Spleen (tissue), 11 donors: ENCODE measurements at regions not wholly inside any gene's neighbourhood (a gene's known extent, or its start where the extent isn't known, plus 50 kb on each side); places are given as distances from the start of the nearest gene placed in this dataset.
A peak's percentile ranks its signal among the peaks of the same experiment; 100 is the strongest.

Source experiments
- DNase-seq: peaks from one replicate; pipeline ENCODE4 v3.0.0-alpha.2; 2020
- H3K27ac ChIP-seq, 8 donors: fragments of 200-600 bp; sonication (generic) in 7 of 8; 1 replicate in 4 of 8; 2 replicates in 4 of 8; pipeline versions ENCODE4 v1.5.0 to v1.8.0; 2016 to 2021; ENCODE audit warnings: inconsistent platforms in 4 of 8, mild to moderate bottlenecking in 4 of 8, moderate library complexity in 1 of 8
- H3K27me3 ChIP-seq, 7 donors: fragments of 200-600 bp; sonication (generic) in 6 of 7; replicated peaks in 1 of 7; 1 replicate in 4 of 7; 2 replicates in 3 of 7; pipeline versions ENCODE4 v1.5.0 to v1.8.0; 2016 to 2021; ENCODE audit warnings: inconsistent platforms in 3 of 7, mild to moderate bottlenecking in 1 of 7
- H3K36me3 ChIP-seq, 6 donors: fragments of 200-600 bp; sonication (generic) in 5 of 6; 1 replicate in 4 of 6; 2 replicates in 2 of 6; pipeline versions ENCODE4 v1.5.0 to v1.8.0; 2016 to 2021; ENCODE audit warnings: inconsistent platforms in 2 of 6
- H3K4me1 ChIP-seq, 6 donors: fragments of 200-600 bp; sonication (generic) in 5 of 6; 1 replicate in 3 of 6; 2 replicates in 3 of 6; pipeline versions ENCODE4 v1.5.0 to v1.8.0; 2016 to 2021; ENCODE audit warnings: inconsistent platforms in 3 of 6
- H3K4me3 ChIP-seq, 8 donors: fragments of 200-600 bp; sonication (generic) in 7 of 8; 1 replicate in 4 of 8; 2 replicates in 4 of 8; pipeline versions ENCODE4 v1.5.0 to v1.8.0; 2016 to 2021; ENCODE audit warnings: inconsistent platforms in 4 of 8, mild to moderate bottlenecking in 4 of 8, moderate library complexity in 2 of 8
- H3K9me3 ChIP-seq, 8 donors: fragments of 200-600 bp; sonication (generic) in 7 of 8; 1 replicate in 4 of 8; 2 replicates in 4 of 8; pipeline versions ENCODE4 v1.5.0 to v1.8.0; 2016 to 2021; ENCODE audit warnings: inconsistent platforms in 4 of 8
- POLR2A ChIP-seq, 3 donors: fragments of 450-650 bp; IDR thresholded peaks; one replicate each; pipeline ENCODE4 v1.5.1; 2017; ENCODE audit warnings: antibody characterized with exemption in 3 of 3, mild to moderate bottlenecking in 1 of 3
- POLR2AphosphoS5 ChIP-seq, 3 donors: sonication (generic); formaldehyde crosslinking; IDR thresholded peaks; one replicate each; pipeline ENCODE4 v1.5.1; 2017; ENCODE audit warnings: antibody characterized with exemption in 3 of 3
- WGBS, 5 donors: extraction: QIAGEN DNeasy Blood & Tissue Kit in 3 of 5; methylation state at CpG; one replicate each; pipeline versions ENCODE4 v1.1.5 to v1.1.7; 2013 to 2018; 5-methylcytosine and 5-hydroxymethylcytosine counted together
- intact Hi-C: fragments of 100-400 bp; cut with DNase I; formaldehyde crosslinking; loops from one replicate; pipeline ENCODE4 v1.15.0; 2023; ENCODE audit warnings: low total_unique reads
- TF ChIP-seq, protein P1 (sequence below), 11 experiments: fragments of 200-600 bp in 7 of 11; fragments of 450-650 bp in 4 of 11; sonication (generic) in 4 of 11; IDR thresholded peaks in 8 of 11; conservative IDR thresholded peaks in 3 of 11; 1 replicate in 7 of 11; 2 replicates in 4 of 11; pipeline versions ENCODE4 v1.4.0 to v1.8.0; 2016 to 2021; ENCODE audit warnings: antibody characterized with exemption in 11 of 11, inconsistent platforms in 4 of 11, mild to moderate bottlenecking in 1 of 11
- donor health status: healthy with polysubstance abuse.
- donor health status: DM: no; HTN: no; CAD: no; lungs with moderate emphysema.
- donor health status: DM: no; HTN: no; CAD: no.
- donor health status: Bipolar disorder and iron deficiency.
- donor health status: healthy.
- donor health status: DM: no; HTN: no; CAD: no.
- donor health status: DM: yes; HTN: yes; CAD: no.

DNA sequence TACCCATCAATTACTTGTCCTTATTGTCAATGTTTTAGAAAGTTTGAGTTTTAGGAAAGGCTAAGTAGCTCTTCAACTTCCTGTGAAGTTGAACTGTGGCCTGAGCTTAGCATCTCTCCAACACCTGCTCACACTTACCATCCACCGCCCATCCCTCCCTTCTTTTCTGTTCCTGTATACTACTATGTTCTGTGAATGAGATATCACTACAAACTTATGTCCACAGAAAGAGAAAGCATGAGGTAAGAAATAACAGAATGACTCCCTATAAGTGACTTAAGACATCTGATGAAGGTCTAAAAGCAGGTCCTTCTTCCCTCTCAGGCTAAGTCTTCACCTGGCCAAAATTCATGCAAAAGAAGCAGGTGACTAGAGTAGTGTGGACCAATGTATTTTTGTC lies 246.3 kb upstream of the PREP start:
- Histone ChIP-seq H3K27ac (peak overlapping the region in 2 of 8 donors; percentile 62 to 81), H3K36me3 (no peaks in the 10 kb centered on the region), H3K4me3 (no peak overlapping the region), H3K4me1 (peaks cover 0 to 26% (median 8%) of the 10 kb centered on the region in 6 donors), H3K27me3 (no peaks in the 10 kb centered on the region), H3K9me3 (no peaks in the 10 kb centered on the region)
- DNase-seq, result no peak
- intact Hi-C loops, result no loop called here
- WGBS, 5 donors, result 80 to 93% (median 93%) methylated on average over 1 of the region's 1 CpG
- TF ChIP-seq, protein P1, sequence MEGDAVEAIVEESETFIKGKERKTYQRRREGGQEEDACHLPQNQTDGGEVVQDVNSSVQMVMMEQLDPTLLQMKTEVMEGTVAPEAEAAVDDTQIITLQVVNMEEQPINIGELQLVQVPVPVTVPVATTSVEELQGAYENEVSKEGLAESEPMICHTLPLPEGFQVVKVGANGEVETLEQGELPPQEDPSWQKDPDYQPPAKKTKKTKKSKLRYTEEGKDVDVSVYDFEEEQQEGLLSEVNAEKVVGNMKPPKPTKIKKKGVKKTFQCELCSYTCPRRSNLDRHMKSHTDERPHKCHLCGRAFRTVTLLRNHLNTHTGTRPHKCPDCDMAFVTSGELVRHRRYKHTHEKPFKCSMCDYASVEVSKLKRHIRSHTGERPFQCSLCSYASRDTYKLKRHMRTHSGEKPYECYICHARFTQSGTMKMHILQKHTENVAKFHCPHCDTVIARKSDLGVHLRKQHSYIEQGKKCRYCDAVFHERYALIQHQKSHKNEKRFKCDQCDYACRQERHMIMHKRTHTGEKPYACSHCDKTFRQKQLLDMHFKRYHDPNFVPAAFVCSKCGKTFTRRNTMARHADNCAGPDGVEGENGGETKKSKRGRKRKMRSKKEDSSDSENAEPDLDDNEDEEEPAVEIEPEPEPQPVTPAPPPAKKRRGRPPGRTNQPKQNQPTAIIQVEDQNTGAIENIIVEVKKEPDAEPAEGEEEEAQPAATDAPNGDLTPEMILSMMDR (IDR thresholded peaks at IDR 0.05 in 8 of 11, conservative IDR thresholded peaks at IDR 0.05 in 3 of 11), result no peak
- TF ChIP-seq POLR2AphosphoS5 (IDR thresholded peaks at IDR 0.05), result no peak
- no peak for TF ChIP-seq POLR2A (IDR thresholded peaks at IDR 0.05)

GRCh38 chr6:105648276-105648675 lies 245.4 kb upstream of the PREP start:
- no peak for DNase-seq
- intact Hi-C loops, result no loop called here

GRCh38 chr6:105646391-105646867 lies 243.5 kb upstream of the PREP start:
- DNase-seq, result no peak
- 44 to 59% (median 51%) methylated on average over 5 of the region's 5 CpGs for WGBS, 5 donors
- no peaks in the 10 kb centered on the region for H3K9me3 ChIP-seq

More at GRCh38 chr6:105648276-105648675, 245.4 kb upstream of the PREP start:
- WGBS, 5 donors, result 63 to 73% (median 68%) methylated on average over 4 of the region's 4 CpGs
- peaks cover 0 to 31% (median 14%) of the 10 kb centered on the region in 6 donors for H3K4me1 ChIP-seq
- H3K4me3 ChIP-seq, result no peak overlapping the region
- H3K27me3 ChIP-seq, result no peaks in the 10 kb centered on the region
- no peaks in the 10 kb centered on the region for H3K9me3 ChIP-seq
- TF ChIP-seq POLR2A (IDR thresholded peaks at IDR 0.05) (no peak), POLR2AphosphoS5 (IDR thresholded peaks at IDR 0.05) (no peak)
- TF ChIP-seq, protein P1 (IDR thresholded peaks at IDR 0.05 in 8 of 11, conservative IDR thresholded peaks at IDR 0.05 in 3 of 11), result no peak
- no peaks in the 10 kb centered on the region for H3K36me3 ChIP-seq
- H3K27ac ChIP-seq, result peak overlapping the region in 4 of 8 donors; percentile 5 to 81 (median 68)

DNA sequence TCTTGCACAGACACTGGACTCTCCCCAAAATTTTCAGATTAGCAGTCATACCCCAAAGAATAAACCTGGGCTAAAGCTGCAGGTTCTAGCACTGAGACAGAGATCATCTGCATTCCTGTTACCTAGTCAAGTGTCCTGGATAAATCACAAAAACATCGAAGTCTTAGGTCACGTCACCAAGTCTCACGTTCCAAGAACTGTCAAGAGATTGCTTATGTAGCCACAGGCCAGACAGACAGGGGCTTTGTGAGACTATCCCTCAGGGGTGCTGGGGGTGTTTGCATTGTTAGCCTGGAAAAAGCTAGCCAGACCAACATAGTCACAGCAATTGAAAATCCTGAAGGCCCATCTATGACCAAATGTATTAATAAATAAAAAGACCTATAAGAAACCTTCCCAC lies 243.1 kb upstream of the PREP start:
- TF ChIP-seq, protein P1 (IDR thresholded peaks at IDR 0.05 in 8 of 11, conservative IDR thresholded peaks at IDR 0.05 in 3 of 11), result no peak
- no peak for TF ChIP-seq POLR2A (IDR thresholded peaks at IDR 0.05)
- TF ChIP-seq POLR2AphosphoS5 (IDR thresholded peaks at IDR 0.05), result no peak
- H3K36me3 ChIP-seq, result no peaks in the 10 kb centered on the region
- H3K4me1 ChIP-seq, result peaks cover 0 to 31% (median 14%) of the 10 kb centered on the region in 6 donors
- 62 to 87% (median 75%) methylated on average over 3 of the region's 3 CpGs for WGBS, 5 donors
- intact Hi-C loops, result no loop called here
- no peaks in the 10 kb centered on the region for H3K9me3 ChIP-seq
- H3K4me3 ChIP-seq, result no peak overlapping the region
- DNase-seq, result no peak
- H3K27me3 ChIP-seq, result no peaks in the 10 kb centered on the region
- H3K27ac ChIP-seq, result peak overlapping the region in 6 of 8 donors; percentile 15 to 81 (median 62)

More at GRCh38 chr6:105646391-105646867, 243.5 kb upstream of the PREP start:
- H3K4me3 ChIP-seq, result no peak overlapping the region
- H3K4me1 ChIP-seq, result peaks cover 0 to 31% (median 14%) of the 10 kb centered on the region in 6 donors
- TF ChIP-seq POLR2AphosphoS5 (IDR thresholded peaks at IDR 0.05), result peak in 1 of 3 donors; percentile 25
- TF ChIP-seq, protein P1 (IDR thresholded peaks at IDR 0.05 in 8 of 11, conservative IDR thresholded peaks at IDR 0.05 in 3 of 11), result no peak
- peak overlapping the region in 7 of 8 donors; percentile 15 to 81 (median 57) for H3K27ac ChIP-seq
- no peaks in the 10 kb centered on the region for H3K36me3 ChIP-seq
- intact Hi-C loops, result no loop called here
- H3K27me3 ChIP-seq, result no peaks in the 10 kb centered on the region
